ENCODE measurements at regions not wholly inside any gene's neighbourhood (a gene's known extent, or its start where the extent isn't known, plus 50 kb on each side); places are given as distances from the start of the nearest gene placed in this dataset.

DNA sequence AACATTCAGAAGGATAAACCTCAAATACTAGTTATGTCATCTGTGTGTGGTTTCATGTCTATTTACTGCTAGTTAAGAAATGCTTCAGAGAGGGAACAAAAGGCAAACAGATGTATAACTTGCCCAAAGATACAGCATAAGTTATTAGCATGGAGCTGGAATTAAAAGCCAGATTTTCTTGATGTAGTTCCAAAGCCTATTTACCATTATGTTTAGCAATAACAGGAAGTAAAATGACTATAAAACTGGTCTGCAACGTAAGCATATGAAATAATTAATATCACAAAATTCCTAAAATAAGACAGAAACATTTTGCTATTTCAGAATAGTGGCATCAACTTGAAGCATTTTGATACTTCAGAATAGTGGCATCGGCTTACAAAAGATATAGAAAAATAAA is 1232.8 kb downstream of the NCAM2 start:
- TF ChIP-seq, protein P1, sequence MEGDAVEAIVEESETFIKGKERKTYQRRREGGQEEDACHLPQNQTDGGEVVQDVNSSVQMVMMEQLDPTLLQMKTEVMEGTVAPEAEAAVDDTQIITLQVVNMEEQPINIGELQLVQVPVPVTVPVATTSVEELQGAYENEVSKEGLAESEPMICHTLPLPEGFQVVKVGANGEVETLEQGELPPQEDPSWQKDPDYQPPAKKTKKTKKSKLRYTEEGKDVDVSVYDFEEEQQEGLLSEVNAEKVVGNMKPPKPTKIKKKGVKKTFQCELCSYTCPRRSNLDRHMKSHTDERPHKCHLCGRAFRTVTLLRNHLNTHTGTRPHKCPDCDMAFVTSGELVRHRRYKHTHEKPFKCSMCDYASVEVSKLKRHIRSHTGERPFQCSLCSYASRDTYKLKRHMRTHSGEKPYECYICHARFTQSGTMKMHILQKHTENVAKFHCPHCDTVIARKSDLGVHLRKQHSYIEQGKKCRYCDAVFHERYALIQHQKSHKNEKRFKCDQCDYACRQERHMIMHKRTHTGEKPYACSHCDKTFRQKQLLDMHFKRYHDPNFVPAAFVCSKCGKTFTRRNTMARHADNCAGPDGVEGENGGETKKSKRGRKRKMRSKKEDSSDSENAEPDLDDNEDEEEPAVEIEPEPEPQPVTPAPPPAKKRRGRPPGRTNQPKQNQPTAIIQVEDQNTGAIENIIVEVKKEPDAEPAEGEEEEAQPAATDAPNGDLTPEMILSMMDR (IDR thresholded peaks at IDR 0.05) = no peak
- TF ChIP-seq POLR2A (IDR thresholded peaks at IDR 0.05) = no peak

All from right lobe of liver (tissue), 4 donors.